NCI-H774 (cell line): ENCODE measurements at regions not wholly inside any gene's neighbourhood (a gene's known extent, or its start where the extent isn't known, plus 50 kb on each side); places are given as distances from the start of the nearest gene placed in this dataset.
A peak's percentile ranks its signal among the peaks of the same experiment; 100 is the strongest.

Experiments
- DNase-seq: peaks from one replicate; lab custom pipeline; 2025; lab: John Stamatoyannopoulos, UW

DNA sequence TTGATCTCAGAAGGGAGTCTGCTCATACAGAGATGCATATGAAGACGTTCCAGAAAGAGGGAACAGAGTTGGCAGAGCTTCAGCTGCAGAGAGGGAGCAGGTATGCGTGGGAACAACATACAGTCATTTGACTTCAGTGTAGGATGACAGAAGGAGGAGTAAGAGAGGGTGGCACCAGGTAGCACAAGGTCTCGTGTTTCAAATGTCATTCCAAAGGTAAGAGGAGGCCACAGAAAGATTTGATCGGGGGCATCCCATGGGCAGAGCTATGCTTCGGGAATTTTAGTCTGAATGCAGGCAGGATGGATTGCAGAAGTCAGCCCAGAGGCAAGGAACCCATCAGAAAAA is 367.1 kb downstream of the CDK5RAP2 start:
- DNase-seq, result no peak

DNA sequence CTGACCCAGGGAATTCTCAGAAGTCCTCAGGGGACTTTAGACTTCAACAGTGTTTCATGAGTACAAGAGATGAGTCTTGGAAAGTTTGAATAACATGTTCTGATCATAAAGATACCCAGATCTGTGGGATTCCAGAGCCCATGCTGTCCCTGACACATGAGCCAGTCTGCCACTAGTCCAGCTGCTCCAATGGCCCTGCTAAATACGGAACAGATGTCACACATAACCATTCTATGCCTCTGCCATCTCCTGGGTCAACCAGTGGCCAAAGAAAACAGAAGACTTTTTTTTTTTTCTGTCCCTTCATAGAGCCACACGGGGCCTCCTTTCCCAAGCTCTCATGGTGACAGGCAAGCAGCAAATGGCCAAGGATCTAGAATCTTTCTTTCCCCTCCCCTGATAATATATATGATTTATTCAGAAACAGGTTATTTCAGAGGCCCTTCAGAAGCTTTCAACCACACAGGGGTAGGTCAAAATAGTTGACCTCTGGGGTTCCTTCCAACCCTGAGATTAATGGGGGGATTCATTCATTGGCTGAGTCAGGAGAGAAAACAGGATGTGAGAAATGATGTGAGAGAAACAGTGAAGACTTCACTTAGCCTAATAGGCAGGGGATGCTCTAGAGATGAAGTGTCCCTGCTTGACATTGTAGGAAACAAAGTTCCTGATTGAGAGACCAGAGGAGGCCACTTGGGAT is 367.7 kb downstream of the CDK5RAP2 start:
- DNase-seq, result no peak

DNA sequence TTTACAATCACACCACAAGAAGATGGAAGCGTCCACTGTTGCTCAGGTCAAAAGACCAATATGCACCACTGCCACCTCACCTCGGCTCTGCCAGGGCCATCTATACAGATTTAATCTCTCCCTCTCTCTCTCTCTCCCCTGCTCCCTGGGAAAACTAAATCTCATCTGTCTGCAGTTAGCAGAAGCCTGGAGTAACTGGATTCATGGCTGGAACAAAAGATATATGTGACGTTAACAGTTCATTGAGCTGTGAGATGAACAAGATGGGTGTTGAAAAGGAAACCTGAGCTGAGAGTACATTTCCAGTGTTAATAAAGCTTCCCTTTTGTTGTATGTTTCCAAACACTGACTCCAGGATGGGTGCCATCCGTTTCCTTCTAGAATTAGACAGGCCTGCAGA is 369.7 kb downstream of the CDK5RAP2 start:
- no peak for DNase-seq

DNA sequence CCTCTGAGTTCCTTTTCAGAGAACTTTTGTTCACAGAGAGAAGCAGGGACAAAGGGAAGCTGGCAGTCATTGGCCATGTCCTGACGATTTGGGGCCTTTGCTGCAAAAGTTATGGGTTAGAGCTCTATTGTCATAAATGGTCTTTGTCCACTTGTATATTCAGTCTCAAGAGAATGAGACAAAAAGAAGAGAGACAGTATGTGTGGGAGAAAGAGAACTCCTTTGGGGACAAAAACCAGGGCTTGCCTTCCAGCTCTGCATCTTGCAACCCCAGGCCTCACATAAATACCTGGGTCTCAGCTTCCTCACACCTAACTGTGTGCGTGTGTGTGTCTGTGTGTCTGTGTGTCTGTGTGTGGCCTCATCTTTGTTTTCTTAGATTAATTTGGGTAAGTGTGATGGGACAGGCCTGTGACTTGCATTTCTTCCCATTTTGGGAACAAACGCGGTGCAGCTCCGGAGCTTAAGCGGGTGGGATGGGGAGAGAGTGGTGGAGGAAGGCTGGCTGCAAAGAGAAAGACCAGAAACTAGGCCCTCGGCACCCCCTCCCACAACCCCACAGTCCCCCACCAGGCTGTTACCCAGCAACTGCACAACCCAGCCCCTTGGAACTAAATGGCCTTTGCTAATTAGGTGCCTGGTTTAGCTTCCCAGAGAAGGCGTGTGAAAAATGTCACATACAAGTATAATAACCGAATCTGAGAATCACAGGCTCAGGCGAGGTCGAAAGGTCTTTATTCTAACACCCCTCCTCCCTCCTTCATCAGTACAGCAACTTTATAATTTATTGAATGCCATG is 376.9 kb downstream of the CDK5RAP2 start:
- no peak for DNase-seq

DNA sequence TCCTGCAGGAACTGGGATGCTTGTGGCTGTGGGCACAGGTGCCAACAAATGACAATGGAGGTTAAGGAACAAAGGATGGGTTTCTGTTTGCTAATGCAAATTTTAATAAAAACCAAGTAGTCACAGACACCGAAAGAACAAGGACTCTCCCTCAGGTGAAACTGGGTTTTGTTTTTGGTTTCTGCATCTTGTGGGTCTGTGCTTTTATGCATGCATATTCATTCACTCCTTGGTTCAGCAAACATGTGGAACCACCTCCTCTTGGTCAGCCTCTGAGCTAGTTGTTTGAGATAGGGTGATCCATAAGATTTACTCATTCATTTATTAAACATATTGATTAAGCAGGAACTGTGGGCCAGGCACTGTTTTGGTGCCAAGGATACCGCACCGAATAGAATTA is 381.9 kb downstream of the CDK5RAP2 start:
- no peak for DNase-seq

DNA sequence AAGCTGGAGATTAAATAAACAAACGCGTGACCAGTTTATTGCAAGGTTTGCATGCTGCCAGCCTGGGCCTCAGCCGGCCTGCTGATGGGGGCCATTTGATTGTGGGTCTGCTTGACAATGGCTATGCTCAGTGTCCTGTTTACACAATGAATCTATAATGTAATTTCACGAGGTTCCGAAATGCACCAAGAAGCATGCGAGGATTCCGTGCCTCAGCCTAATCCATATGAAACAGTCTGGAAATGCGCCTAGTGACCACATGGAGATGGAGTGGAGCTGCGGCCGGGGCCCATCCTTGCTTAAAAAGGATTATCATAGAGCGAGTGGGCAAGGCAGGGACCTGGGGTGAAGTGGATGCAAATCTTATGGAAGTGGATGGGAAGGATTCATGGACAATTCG is 382.4 kb downstream of the CDK5RAP2 start:
- peak; percentile 38 for DNase-seq

DNA sequence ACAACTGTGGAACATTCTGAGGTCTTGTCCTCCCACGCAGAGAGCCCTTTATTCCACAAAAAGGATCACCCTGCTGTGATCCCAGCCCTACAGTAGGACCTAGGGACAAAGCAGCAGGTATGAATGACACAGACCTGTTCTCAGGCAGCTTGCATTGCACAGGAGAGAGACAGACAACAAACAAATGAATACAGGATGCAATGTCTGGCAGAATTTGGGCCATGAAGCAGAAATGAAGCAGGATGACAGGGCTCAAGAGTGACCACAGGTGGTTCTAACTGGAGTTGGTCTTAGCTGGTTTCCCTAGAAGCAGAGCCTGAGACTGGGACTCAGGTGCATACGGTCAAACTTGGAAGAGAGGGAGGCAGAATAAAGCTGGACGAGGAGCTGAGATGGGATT is 388.8 kb downstream of the CDK5RAP2 start:
- DNase-seq, result no peak

DNA sequence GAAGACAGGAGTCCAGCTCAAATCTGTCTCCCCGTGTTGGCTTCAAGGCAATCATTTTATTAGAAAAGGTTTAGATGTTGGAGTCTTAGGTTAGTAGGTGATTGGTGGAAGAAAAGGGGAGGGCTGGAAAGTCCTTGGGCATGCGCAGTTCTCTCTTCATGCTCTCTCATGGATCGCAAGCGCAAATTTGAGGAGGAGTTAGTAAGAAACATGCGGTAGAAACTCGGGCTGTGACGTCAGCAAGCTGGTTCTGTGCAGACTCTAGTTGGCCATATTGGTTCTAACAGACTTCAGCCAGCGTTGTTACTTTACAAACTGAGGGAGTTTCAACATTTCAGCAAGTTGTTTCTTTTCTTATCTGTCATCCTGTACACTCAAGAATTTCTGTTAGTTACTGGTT is 392.2 kb downstream of the CDK5RAP2 start:
- DNase-seq, result no peak

DNA sequence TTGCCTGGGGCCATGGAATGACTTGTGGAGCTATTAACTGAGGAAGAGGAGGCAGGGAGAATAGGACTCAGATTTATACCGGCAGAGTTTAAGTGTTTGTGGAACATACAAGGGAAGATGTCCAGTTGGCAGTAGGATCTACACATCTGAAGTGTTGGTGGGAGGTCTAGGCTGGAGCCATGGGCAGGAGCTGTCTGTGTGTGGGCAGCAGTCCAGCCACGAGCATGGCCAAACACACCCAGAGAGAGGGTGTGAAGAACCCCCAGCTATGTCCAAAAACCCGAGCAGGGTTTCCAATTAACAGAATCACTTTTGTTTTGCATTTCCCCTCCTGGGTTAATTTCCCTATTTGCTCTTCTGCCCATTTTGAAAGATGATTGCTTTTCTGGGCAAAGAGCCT is 393.7 kb downstream of the CDK5RAP2 start:
- DNase-seq, result no peak

DNA sequence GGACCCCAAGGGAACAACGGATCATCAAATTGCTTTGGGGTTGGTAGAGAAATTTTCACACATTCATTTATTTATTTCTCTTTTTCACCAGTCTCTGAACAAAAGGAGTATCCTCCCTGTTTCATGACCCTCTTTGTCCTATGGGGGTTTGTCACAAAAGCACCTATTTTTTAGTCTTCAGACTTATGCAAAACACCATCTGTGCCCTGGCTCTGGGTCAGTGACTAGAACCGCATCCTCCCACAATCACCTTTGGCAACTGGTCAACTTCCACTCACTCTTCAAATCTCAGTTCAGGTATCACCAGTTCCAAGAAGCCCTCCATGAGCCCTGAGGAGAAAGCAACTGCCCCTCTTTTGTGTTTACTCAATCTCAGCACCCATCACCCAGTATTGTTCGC is 395.7 kb downstream of the CDK5RAP2 start:
- DNase-seq, result no peak

DNA sequence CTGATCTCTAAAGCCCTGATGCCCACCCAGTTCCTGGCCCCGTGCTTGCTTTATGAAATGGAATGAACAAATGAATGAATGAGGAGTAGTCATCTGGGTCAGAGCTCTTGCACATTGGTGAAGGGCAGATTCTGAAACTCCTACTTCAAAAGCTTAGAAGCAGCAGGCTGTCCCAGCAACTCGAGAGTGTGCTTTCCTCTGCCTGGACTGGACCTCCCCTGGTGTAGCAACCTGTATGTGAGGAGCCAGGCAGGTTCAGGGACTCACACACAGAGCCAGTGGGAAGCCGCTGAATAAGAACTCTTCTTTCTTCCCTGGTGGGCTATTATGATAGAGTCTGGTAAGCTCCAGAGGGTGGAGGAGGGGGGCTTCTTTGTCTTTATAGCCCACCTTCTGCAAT is 396.4 kb downstream of the CDK5RAP2 start:
- DNase-seq, result no peak

DNA sequence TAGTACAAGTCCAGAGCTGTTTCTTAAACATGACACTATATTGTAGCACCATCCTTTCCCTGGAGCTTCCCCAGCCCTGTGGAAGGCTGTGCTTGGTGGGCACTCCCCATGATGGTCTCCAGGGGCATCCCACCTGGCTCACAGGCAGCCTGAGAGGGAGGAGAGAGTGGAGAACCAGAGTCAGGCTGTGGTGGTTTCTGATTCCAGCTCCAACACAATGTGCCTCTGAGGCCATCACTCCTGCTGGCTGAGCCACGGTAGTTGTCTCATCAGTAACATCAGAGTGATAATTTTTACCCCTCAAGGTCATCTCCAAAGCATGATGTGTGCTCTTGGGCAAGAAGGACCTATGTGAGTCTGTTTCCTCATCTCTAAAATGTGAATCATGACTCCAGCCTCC is 398.0 kb downstream of the CDK5RAP2 start:
- no peak for DNase-seq

DNA sequence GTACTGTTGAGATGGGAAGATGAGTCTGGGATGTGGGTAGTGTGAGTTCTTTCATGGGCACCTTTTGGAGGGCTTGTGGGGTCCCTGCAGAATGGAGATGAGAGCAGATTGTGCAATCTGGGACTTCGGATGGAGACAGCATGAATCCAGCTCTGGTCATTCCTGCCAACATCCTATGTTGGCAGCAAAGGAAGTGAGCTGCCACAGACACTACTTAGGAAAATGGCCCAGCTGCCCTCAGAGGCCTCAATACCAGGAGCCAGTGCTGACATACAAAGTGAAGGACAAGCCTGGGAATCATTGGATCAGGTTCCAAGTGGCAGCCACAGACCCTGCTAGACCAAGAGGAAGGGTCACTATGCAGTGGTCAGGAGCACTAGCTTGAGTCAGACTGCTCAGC is 402.8 kb downstream of the CDK5RAP2 start:
- DNase-seq, result no peak

DNA sequence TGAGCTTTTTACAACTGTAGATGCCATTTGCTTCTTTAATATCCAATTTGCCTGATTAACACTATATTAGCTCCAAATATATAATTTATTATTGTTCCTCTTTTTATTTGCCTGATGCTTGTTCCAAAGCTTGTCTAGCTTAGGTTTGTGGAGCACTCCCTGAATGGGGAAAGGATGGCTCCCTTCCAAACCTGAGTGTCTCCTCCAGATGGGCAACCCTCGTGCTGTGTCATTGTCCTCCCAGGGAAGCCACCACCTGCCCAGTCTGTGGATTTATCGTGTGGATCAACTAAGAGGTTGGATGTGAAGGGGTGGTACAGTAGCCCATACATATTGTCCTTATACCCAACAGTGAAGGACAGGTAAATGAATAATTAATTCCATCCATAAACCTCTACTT is 404.9 kb downstream of the CDK5RAP2 start:
- DNase-seq, result no peak

DNA sequence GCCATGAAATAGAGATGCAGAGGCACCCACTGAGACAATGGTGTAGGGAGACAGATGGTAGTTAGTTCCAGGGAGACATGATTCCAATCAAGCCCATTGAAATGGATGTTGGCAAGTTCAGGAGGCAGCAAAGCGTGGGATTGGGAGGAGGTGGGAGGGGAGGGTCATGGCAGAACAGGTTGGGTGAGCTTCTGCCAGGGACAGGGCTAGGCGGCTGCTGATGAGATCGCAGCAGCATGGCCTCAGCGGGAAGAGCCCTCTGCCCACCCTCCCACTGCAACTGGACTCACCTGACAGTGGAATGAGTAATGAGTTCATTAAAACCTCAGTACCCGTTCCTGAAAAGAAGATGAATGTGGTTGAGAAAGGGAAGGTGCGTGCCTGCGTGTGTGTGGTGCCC is 418.2 kb downstream of the CDK5RAP2 start:
- DNase-seq, result no peak

DNA sequence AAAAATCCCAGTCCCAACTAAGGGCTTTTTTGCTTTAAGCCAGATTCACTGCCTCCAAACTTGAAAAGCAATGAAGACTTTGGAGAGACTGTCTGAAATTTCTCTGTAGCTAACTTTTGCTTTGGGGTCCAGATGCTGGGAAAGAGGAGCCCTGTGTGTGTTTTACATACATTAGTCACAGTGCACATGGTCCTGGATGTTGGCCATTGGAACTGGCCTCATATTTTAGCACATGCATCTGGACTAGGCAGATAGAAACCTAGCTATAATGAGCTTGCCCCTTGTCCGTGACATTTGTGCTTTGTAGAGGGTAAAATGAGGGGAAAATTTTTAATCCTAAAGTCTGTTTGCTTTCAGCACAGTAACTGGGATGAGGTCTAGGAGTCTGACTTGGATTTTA is 421.7 kb downstream of the CDK5RAP2 start:
- DNase-seq, result no peak

DNA sequence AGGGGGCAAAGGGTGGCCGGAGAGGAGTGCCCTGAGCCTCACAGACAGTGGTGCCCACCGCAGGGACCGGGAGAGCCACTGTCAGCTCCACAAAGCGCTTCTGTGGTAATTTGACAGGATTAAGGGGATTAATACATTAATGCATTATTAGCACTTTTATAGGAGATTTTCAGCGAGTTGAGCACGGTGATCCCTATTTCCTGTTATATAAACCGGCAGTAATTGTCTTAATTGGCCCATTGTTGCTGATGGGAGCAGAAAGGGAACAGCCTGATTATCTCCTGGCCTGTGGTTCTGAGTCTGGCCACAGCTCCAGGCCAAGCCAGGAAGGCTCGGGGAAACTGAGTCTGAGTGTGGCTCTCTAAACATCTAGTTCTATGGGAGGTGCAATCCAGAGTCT is 423.6 kb downstream of the CDK5RAP2 start:
- no peak for DNase-seq

DNA sequence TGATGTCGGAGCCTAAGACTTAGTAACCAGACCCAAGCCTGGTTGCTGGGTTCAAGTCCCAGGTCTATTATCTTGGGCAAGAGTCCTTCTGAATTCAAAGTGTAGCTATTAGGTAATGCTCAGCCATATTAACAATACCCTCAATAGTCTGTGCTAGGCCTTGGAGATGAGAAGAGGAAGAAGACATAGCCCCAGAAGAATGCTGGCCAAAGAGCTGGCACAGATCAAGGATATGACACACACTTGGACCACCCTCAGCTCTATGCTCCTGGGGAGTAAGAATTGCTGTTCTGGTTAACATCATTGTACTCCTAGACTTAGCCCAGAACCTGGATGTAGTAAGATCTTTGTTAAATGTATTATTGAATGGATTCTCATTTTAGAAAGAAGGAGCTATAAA is 426.7 kb downstream of the CDK5RAP2 start:
- no peak for DNase-seq

DNA sequence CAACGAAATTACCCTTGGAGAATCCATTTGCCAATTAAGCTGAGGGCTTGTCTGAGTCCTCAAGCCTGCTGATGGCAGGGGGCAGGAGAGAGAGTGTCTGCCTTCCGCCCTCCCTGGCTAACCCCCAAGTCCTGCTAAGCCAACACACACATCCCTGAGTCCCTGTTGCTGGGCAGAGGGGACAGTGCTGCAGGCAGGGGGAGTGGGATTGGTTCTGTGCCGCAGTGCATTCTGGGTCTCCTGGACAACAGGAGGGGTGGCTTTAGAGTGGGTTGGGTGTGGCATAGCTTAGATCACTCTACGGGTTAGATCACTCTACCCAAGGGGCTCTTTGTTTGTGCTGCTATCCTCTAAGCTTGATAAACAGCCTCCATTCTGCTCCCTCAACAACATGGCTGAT is 427.7 kb downstream of the CDK5RAP2 start:
- no peak for DNase-seq

DNA sequence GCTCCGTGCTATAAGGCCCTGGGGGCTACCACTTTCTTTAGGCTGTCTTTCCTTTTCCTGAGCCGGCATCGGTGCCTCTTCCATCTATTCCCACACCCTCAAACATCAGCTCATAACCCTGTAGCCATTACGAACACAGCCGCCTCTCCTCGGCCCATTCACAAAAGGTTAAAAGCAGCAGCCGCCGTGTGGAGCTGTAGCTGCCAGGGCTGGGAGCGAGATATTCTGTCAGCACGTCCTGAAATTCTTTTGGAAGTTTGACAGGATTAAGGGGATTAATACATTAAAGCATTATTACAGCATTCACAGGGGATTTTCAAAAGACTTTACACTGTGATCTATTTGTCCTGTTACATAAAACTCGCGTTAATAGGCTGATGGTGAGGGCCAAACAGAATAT is 428.2 kb downstream of the CDK5RAP2 start:
- no peak for DNase-seq

DNA sequence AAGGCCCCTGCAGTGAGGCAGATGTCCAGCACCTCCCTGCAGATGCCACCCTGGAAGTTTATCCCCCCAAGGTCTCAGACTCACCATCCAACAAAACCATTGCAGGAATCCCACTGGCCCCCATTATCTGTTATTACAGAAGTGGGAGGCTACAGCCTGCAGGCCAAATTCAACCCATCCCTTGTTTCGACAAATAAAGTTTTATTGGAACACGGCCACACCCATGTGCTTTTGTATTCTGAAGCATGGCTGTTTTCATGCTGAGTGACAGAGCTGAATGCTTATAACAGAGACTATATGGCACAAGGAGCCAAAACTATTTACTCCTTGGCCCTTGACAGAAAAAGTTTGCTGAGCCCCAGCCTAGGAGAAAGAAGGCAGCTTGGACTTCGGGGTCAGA is 428.8 kb downstream of the CDK5RAP2 start:
- DNase-seq, result no peak

DNA sequence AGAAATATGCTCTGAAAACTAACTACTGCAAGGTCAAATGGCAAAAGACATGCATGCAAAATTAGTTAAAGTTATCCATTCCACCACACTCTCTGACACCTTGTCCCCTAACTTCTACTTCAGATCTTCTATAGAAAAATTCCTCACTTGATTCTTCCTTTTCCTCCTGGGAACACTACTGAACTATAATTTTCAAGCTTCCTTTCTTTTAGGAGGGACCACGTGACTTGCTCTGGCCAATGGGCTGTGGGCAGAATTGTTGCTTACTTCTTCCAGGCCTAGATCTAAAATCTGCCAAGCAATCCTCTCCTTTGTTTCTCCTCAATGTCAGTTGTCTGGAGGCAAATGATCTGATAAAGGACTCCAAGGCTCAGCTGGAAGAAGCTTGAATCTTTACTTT is 441.0 kb downstream of the CDK5RAP2 start:
- DNase-seq, result no peak

DNA sequence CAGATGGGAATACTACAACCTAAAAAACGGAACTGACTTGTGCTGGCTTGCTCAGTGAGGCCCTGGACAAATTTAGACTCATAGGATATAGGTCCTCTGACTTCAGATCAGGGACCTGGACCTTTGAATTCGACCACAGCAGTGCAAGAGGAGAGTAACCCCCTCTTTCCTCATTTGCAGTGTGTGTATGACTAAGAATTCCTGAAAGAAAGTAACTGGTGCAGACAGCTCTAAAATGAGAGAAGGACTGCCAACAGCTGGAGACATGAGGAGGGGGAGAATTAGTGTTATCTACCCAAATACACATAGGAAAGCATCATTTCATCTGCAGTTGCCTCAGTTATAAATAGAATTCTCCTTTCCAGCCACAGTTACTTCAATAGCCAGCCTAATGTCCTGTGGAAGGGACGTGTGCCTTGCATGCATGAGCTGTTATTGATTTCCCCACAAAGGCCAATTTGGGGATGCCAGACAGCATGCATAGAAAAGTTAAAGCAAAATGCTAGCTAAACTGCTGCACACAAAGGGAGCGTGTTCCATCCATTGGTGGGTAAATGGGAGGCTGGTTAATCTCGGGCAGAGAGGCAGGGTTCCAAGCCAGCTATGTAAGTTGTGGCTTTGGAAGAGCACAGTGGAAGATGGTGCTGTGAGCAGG is 442.7 kb downstream of the CDK5RAP2 start:
- no peak for DNase-seq
